Stimulated activated CD8-positive, alpha-beta memory T cell treated with anti-CD3 and anti-CD28 coated beads, Interleukin-12 subunit alpha, Interleukin-12 subunit beta, amount 100 ng/mL, for 1 hour (primary cell): ENCODE measurements at regions not wholly inside any gene's neighbourhood (a gene's known extent, or its start where the extent isn't known, plus 50 kb on each side); places are given as distances from the start of the nearest gene placed in this dataset.
"Not testable (repeated sequence)": the region's sequence is repeated elsewhere in the genome, so short reads cannot be mapped to it uniquely, and the experiment has no call there.

ENCODE experiments used
- DNase-seq: peaks from one replicate; pipeline ENCODE4 v3.0.0-alpha.2; 2020; ENCODE audit warnings: low read depth

DNA sequence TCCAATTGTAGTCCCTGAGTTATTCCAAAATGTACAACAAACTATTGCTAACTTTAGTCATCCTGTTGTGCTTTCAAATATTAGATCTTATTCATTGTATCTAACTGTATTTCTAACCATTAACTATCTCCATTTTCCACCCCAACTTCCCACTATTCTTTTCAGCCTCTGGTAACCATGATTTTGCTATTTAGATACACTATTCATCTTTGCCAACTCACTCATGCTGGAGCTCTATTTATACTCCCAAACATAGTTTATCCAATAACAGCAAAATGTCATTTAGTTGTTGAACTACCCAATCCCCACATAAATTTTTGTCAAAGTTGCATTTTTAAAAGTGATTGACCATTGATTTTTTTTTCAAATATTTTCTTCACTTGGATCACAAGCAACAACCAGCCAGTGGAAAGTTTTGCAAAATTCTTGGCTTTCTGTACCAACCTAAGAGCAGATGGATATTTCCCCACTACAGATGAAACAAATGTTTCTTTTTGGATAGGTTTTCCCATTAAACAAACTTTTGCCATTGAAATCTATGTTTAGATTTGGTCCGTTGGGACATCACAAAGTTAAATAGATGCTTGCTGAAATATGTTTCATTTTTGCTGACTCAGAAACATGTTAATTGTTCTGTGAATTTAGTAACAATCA lies 866.0 kb downstream of the LTN1 start:
- DNase-seq: no peak

DNA sequence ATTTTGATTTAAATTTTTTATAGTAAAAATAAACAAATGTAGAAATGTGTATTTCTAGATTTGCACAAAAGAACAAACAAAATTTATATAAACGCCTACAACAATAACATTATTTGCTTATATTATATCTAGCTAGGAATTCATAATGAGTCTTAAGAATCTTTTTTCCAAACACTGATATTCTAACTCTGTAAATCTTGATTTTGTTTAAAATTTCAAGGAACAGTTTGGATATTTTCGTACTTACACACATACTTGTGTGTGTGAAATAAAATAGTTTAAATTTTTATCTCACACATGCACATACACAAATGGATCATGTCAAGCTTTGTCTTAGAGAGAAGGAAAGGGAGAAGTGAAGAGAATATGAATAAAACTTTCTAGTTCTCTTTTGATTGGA lies 868.1 kb downstream of the LTN1 start:
- DNase-seq: no peak

DNA sequence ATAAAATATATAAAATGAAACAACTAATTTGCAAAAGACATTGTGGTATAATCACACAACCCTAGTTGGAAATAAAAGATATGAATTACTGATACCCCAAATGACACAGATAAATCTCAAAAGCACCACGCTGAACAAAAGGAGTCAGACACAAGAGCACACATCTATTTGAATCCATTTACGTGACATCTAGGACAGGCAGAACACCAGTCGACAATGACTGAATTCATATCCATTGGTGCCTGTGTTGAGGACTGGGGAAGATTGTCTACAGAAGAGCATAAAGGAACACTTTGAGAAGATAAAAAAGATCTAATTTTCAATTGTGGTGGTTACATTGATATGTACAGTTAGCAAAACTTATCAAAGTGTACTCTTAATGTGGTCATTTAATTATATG lies 874.1 kb downstream of the LTN1 start:
- DNase-seq: no peak

DNA sequence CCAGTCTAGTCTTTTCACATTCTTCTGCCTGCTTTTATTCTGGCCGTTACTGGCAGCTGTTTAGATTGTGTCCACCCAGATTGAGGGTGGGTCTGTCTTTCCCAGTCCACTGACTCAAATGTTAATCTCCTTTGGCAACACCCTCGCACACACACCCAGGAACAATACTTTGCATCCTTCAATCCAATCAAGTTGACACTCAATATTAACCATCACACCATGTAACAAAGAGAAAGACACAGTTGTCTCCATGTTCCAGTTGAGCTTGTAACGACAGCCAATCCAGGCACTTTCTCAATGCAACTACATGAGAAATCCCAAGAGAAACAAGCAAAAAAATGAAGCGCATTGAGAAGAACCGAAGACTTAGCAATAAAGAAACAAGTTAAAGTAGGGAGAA lies 877.7 kb downstream of the LTN1 start:
- not testable (repeated sequence) for DNase-seq

DNA sequence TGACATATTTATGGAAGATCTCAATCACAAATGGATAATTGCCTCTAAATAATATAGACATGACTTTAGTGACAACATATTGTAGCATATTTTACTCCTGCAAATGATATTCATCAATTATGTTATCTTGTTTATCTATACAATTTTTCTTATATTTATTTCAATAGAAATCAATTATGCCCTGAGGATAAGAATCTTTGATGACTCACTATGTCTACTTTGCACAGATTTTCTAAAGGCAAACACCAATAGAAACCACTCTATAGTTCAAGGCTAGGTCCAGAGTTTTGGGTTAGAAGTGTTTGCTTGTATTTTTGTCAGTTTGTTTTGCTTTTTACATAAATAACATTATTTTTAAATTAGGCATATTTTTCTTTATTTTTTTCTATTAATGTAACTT lies 879.0 kb downstream of the LTN1 start:
- no peak for DNase-seq

DNA sequence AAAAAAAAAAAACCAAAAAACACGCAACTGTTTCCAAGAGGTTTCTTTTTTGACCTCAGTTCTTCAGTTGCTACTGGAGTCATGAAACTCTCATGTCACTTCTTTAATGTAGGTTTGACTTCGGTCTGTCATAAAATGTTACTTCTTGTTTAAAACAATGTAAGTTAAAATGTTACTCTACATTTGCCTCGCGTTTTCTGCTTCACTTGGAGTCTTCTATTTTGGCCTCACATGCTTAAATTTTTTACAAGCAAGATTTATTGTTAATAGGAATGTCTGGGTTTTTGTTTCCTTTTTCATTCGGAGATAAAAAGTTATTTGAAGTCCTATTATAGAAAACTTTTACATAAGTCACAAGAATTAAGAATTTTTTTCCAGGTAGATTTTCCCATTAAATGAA lies 880.2 kb downstream of the LTN1 start:
- DNase-seq: no peak

DNA sequence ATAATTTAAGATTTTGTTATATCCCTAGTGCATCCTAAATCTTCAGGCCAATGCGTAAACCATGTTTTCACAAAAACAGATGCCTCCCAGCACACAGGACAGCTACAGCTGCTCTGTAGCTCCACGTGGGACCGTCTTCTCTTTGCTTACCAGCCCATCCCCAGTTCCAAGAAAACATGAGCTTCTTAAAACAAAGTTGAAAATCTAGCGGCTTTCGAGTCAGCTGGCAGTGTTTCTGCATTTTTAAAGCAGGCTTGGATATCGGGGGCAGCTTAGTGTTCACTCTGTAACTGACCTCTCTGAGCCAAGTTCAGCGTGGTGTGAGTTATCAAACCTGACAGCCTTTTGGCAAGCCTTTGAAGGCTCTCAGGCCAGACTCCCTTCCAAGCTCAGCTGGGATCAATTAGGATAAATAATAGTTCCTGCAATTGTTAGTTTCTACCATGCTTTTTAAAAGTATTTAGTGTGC lies 881.5 kb downstream of the LTN1 start:
- DNase-seq: no peak

DNA sequence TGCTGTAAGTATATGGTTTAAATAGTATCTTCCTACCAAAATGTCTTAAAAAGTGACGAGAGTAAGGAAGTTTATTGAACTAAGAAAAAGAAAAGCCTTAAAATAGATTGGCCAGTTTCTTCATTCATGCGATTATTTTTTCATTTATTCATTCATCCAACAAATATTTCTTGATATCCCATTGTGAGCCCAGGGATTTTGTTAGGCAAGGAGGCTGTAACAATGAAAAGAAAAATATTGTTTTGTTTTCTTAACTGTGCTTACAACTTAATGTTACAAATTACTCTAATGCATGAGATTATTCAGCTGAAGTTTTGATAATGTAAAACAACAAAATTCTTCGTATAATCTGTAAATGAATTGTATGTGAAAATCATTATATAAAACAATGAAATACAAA lies 882.0 kb downstream of the LTN1 start:
- DNase-seq: no peak

DNA sequence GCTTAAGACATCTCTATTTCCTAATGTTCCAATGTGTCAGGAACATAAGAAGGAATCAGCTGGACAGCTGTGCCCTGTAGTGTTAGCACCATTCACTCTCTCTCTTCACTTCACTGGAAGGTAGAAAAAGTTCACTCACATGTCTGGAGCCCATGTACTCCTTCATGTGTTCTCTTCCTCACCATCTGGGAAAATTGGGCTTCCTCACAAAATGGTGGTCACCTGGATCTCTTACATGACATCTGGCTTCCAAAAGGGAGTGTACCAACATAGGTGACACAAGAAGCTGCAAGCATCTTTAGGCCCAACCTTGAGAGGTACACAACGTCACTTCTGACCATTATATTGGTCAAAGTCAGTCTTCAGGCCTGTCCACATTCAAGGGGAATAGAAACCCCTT lies 882.6 kb downstream of the LTN1 start:
- DNase-seq: no peak

DNA sequence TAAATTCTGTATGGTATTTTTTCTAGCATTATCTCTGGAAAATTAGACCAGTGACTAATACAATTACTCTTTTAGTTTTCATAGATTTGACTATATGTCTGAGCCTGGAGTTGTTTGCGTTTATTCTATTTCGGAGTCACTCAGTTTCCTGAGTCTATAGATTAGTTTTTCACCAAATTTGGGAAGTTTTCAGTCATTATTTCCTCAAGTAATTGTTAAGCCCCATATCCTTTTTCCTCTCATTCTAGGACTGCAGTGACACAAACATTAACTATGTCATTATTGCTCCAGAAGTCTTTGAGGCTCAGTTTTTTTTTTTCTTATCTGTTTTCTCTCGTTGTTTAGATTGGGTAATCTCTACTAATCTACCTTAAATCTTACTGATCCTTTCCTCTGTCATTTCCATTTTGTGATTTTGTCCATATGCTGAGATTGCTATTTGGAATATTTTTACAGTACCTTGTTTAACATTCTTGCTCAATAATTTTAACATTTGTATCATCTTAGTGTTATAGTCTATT lies 886.2 kb downstream of the LTN1 start:
- DNase-seq: no peak

DNA sequence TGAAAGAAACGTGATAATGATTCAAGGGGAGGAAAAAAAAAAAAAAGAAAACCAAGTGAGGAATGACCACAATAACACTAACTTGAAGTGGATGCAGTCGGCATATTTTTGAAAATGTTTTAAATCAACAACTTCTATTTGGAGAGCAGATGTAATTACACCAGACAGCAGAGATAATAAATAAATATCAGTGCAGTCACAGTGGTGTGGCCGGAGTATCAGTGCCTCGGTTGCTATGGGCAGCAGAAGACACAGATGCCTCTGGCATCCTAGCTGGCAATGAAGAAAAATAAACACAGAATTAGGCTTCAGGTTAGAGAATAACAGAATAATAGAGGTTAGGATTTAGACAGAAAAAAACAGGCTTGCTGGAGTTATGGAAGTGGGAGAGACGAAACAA lies 888.3 kb downstream of the LTN1 start:
- DNase-seq: no peak

DNA sequence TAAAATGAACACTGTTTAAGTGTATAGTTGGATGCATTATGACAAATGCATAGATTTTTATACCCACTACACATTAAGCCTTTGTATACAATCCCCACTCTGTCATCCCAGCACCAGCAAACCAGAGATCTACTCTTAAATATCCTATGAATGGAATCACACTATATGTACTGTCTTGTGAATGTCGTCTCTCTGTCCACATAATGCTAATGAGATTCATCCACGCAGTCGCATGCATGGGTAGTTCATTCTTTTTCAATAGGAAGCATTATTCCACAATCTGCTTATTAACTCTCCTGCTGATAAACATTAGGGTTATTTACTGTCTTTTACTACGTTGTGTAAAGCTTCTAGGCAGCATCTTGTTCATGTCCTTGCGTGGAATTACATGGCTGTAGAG lies 892.3 kb downstream of the LTN1 start:
- no peak for DNase-seq

DNA sequence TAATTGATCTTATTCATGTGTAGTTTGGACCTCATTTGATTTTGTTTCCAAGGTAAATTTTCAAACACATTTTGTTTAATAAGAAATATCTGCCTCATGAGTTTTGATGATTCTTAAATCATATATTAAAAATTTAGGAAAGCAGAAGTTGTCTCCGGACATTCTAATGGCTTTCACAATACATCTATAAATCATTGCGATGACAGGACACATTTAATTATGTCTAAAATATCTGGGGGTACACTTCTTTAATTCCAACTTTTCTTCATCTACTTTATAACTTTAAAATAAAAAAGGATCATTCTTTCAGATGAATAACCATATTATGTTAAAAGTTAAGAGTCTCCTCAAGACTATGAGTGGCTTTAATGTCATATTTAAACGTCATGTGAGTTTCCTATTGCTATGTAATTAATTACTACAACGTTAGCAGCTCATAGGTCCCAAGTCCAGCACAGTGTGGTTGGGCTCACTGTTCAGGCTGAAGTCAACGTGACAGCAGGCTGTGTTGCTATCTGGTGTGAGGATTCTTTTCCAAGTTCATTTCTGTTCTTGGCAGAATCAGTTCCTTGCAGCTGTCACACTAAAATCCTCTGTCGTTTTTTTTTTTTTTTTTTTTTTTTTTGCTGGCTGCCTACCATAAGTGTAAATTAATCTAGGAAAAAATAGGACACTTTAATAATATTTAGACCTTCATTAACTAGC lies 893.5 kb downstream of the LTN1 start:
- DNase-seq: no peak

DNA sequence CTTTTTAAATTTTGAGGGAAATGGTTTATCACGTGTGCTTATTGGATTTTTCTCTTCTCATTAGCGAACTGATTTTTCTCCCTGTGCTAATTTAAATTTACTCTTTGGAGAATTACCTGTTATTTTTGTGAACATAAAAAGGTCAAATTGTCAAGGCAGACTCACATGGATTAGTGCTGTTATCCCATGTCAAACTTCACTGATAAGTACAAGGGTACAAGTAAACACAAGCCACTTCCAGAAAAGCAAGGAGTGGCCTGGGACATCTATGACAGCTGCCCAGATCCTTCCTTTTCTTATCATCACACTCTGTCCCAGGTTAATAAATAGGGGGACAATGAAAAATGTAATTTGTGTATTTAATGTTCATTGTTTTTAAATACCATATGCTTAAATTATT lies 901.2 kb downstream of the LTN1 start:
- no peak for DNase-seq

DNA sequence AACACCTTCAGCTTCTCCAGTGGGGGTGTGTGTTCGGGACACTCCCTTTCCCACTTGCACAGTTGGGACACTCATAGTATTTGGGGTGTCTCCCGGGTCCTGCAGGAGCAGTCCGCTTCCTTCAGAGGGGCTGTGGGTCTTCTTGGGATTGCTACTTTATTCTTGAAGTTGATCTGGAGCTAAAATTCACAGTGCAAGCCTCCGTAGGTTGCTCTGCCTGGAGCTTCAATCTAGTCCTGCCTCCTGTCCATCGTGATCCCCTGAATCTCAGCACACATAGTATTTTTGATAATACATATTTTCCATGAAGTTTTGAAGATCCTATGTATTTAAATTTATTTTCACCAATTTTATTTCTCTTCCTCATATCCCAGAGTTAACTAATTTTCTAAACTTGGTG lies 902.1 kb downstream of the LTN1 start:
- no peak for DNase-seq

DNA sequence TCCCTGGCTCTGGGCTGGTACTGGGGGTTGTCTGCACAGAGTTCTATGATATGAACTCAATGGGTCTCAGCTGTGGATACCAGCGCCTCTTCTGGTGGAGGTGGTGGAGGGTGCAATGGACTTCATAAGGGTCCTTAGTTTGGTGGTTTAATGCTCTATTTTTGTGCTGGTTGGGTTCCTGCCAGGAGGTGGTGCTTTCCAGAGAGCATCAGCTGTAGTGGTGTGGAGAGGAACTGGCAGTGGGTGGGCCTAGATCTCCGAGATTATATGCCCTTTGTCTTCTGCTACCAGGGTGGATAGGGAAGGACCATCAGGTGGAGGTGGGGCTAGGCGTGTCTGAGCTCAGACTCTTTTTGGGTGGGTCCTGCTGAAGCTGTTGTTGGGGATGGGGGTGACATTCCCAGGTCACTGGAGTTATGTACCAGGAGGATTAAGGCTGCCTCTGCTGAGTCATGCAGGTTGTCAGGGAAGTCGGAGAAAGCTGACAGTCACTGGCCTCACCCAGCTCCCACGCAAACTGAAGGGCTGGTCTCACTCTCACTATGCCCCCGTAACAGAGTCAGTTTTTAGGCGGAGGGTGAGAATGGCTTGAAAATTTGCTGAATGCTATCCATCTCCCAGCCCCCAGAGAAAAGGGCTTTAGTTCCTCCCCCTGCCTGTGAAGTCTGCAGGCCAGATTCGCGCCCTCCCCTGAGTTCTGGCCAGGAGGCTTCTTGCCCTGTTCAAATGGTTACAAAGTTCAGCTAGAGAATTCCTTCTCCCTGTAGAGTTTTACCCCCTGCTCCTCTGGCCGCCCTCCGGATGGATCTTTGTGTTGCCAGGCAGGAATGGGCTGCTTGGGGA lies 902.9 kb downstream of the LTN1 start:
- DNase-seq: no peak

DNA sequence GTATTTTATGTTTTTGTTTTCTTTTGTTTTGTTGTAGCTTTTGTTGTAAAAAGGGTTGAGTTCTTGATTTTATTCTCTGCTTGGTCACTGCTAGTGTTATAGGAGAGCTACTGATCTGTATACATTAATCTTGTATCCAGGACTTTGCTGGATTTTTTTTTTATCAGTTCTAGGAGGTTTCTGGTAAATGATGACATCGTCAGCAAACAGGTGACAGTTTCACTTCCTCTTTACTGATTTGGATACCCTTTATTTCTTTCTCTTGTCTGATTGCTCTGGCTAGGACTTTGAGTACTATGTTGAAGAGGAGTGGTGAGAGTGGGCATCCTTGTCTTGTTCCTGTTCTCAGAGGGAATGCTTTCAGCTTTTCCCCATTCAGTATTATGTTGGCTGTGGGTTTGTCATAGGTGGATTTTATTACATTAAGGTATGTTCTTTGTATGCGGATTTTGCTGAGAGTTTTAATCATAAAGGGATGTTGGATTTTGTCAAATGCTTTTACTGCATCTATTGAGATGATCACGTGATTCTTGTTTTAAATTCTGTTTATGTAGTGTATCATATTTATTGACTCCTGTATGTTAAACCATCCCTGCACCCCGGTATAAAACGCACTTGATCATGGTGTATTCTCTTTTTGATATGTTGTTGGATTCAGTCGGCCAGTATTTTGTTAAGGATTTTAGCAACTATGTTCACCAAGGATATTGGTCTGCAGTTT lies 905.7 kb downstream of the LTN1 start:
- no peak for DNase-seq

DNA sequence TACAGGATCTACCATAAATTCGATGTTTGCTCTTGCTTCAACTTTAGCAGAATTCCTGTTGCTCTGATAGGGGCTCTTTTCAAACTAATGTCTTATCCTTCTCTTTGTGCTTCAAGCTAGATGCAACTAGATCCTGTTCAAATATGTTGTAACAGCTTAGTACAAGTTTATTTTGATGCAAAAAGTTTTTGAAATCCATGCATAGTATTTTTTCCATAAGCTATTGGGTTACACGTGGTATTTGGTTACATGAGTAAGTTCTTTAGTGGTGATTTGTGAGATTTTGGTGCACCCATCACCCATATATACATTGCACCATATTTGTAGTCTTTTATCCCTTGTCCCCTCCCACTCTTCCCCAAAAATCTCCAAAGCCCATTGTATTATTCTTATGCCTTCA lies 907.7 kb downstream of the LTN1 start:
- DNase-seq: no peak

DNA sequence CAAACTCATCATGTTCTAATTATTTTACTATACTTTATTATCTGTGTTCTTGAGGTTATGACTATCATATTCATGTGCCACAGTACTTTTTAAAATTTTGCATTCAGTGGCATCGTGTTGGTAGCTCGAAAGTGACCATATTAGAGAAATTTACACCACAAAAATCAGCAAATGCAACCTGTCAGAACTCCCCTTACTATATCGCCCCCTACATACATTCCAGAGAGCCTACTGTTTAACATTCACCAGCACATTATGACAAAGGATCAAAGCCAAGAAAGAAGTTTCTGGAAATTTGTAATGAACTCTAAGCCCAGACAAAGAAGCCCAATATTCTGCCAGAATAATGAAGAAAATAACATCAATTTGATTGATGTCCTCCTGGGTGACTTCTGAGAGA lies 909.3 kb downstream of the LTN1 start:
- DNase-seq: no peak

DNA sequence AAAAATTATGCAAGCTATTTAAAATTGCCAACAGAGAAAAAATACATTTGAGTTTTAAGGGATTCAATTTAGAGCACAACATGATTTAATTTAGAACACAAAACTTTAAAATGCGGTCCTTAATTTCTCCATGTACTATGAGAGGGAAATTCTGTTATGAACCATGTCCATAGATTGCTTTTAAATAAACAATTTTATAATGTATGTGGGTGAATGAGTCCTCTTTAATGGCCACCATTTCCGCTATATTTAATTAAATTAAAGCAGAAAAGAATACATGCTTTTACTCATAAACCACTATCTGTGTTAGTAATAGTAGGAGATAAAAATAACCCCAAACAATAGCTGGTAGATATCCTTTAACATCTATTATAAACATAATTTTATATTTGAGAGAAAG lies 914.6 kb downstream of the LTN1 start:
- no peak for DNase-seq

DNA sequence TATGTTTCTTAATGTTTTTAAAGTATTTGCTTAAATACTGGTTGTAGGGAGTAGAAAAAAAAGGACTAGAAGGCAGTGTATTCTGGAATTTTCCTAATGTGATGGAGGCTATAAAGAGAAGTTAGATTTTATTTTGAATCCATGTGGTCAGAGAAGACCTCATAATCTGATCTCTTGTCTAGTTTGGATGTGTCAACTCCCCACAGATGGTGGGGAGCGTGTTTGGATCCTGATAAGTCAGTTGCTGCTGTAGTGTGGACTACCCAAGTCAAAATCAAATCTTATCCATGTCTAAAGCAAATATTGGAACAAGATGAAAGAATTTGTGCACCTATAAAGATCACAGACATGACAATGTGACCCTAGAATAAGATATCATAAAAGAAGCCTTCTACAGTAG lies 918.0 kb downstream of the LTN1 start:
- no peak for DNase-seq

DNA sequence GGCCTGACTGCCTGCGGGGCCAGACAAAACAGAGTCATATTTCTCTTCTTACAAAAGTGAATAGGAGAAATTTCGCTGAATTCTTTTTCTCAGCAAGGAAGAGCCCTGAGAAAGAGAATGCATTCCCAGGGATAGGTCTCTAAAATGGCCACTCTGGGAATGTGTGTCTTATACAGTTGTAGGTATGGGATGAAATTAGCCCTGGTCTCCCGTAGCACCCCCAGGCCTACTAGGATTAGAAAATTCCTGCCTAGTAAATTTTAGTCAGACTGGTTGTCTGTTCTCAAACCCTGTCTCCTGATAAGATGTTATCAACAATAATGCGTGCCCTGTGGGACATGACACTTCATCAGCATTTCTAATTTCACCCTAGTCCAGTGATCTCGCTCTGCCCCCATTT lies 920.1 kb downstream of the LTN1 start:
- no peak for DNase-seq
